Upper lobe of left lung (tissue), 4 donors: ENCODE measurements at regions not wholly inside any gene's neighbourhood (a gene's known extent, or its start where the extent isn't known, plus 50 kb on each side); places are given as distances from the start of the nearest gene placed in this dataset.

Experiments
- EP300 ChIP-seq, 4 donors: sonication (generic); formaldehyde crosslinking; IDR thresholded peaks; one replicate each; pipeline ENCODE4 v1.5.1; 2017; ENCODE audit warnings: antibody characterized with exemption in 4 of 4, control low read depth in 2 of 4
- POLR2A ChIP-seq, 4 donors: fragments of 450-650 bp; IDR thresholded peaks; one replicate each; pipeline ENCODE4 v1.5.1; 2016 to 2017; ENCODE audit warnings: antibody characterized with exemption in 4 of 4, mild to moderate bottlenecking in 2 of 4
- TF ChIP-seq, protein P1 (sequence below), 6 experiments: fragments of 450-650 bp in 4 of 6; fragments of 200-600 bp in 2 of 6; sonication (generic) in 2 of 6; IDR thresholded peaks; one replicate each; pipeline ENCODE4 v1.5.1; 2016 to 2019; ENCODE audit warnings: antibody characterized with exemption in 6 of 6

DNA sequence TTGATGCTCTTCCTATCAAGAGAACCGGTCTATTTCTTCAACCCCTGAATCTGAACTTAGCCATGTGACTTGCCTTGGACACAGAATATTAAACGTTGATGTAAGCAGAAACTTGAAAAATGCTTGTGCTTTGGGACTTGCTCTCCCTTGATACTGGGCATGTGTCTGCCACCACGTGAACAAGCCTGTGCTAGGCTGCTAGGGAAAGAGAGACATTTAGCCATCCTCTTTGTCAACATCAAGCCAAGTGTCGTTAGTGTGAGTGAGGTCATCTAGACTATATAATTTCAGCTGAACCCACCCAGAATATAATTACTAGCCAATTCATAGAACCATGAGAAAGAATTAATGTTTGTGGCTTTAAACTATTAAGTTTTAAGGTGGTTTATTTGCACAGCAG is 98.2 kb upstream of the TRHDE start:
- TF ChIP-seq, protein P1, sequence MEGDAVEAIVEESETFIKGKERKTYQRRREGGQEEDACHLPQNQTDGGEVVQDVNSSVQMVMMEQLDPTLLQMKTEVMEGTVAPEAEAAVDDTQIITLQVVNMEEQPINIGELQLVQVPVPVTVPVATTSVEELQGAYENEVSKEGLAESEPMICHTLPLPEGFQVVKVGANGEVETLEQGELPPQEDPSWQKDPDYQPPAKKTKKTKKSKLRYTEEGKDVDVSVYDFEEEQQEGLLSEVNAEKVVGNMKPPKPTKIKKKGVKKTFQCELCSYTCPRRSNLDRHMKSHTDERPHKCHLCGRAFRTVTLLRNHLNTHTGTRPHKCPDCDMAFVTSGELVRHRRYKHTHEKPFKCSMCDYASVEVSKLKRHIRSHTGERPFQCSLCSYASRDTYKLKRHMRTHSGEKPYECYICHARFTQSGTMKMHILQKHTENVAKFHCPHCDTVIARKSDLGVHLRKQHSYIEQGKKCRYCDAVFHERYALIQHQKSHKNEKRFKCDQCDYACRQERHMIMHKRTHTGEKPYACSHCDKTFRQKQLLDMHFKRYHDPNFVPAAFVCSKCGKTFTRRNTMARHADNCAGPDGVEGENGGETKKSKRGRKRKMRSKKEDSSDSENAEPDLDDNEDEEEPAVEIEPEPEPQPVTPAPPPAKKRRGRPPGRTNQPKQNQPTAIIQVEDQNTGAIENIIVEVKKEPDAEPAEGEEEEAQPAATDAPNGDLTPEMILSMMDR (IDR thresholded peaks at IDR 0.05), result no peak
- TF ChIP-seq EP300 (IDR thresholded peaks at IDR 0.05), result no peak
- no peak for TF ChIP-seq POLR2A (IDR thresholded peaks at IDR 0.05)
